OCI-LY1 (cell line): ENCODE measurements at regions not wholly inside any gene's neighbourhood (a gene's known extent, or its start where the extent isn't known, plus 50 kb on each side); places are given as distances from the start of the nearest gene placed in this dataset.

ENCODE experiments used
- H2AFZ ChIP-seq: fragments of 200-600 bp; sonication (generic), shearing (Covaris generic); 2 replicates; pipeline ENCODE4 v1.6.0; 2014; ENCODE audit warnings: antibody characterized with exemption, mild to moderate bottlenecking, low read length
- H3F3A ChIP-seq: fragments of 200-600 bp; sonication (generic), shearing (Covaris generic); 2 replicates; pipeline ENCODE4 v1.6.0; 2014; ENCODE audit warnings: mild to moderate bottlenecking, antibody characterized with exemption, low read length, moderate library complexity; ENCODE audit not compliant: insufficient read depth
- H3K27ac ChIP-seq: fragments of 200-600 bp; sonication (generic); 2 replicates; pipeline ENCODE4 v1.5.1; 2014; ENCODE audit warnings: low read length, mixed run types, mild to moderate bottlenecking, low read depth; ENCODE audit not compliant: poor library complexity, severe bottlenecking
- H3K27me3 ChIP-seq: fragments of 200-600 bp; sonication (generic); 2 replicates; pipeline ENCODE4 v1.6.0; 2014; ENCODE audit warnings: antibody characterized with exemption, mild to moderate bottlenecking, low read length, moderate library complexity; ENCODE audit not compliant: insufficient read depth
- H3K36me3 ChIP-seq: fragments of 200-600 bp; sonication (generic); 2 replicates; pipeline ENCODE4 v1.6.1; 2014; ENCODE audit warnings: mild to moderate bottlenecking, antibody characterized with exemption, low read length, moderate library complexity, mixed read lengths; ENCODE audit not compliant: insufficient read depth
- H3K4me1 ChIP-seq: fragments of 200-600 bp; sonication (generic); 2 replicates; pipeline ENCODE4 v1.5.1; 2014; ENCODE audit warnings: mild to moderate bottlenecking, low read length, moderate library complexity; ENCODE audit not compliant: insufficient read depth, severe bottlenecking
- H3K4me2 ChIP-seq: fragments of 200-600 bp; sonication (generic), shearing (Covaris generic); 2 replicates; pipeline ENCODE4 v1.6.1; 2014; ENCODE audit warnings: low read length
- H3K4me3 ChIP-seq: fragments of 200-600 bp; sonication (generic); 2 replicates; pipeline ENCODE4 v1.5.1; 2014; ENCODE audit warnings: low read length, low read depth, mild to moderate bottlenecking, mixed read lengths; ENCODE audit not compliant: poor library complexity, severe bottlenecking
- H3K79me2 ChIP-seq: fragments of 200-600 bp; shearing (Covaris generic); 2 replicates; pipeline ENCODE4 v1.6.1; 2016; ENCODE audit warnings: mixed run types, low read length, mixed read lengths; ENCODE audit not compliant: insufficient read depth
- H3K9ac ChIP-seq: fragments of 200-600 bp; sonication (generic), shearing (Covaris generic); 2 replicates; pipeline ENCODE4 v1.6.1; 2014; ENCODE audit warnings: mild to moderate bottlenecking, low read length, mixed read lengths
- H3K9me2 ChIP-seq: fragments of 200-600 bp; sonication (generic), shearing (Covaris generic); 2 replicates; pipeline ENCODE4 v1.6.1; 2014; ENCODE audit warnings: low read depth, mild to moderate bottlenecking, low read length, mixed read lengths
- H3K9me3 ChIP-seq: fragments of 200-600 bp; shearing (Covaris generic); 2 replicates; pipeline ENCODE4 v1.6.1; 2014; ENCODE audit warnings: low read length, mixed read lengths
- H4K20me1 ChIP-seq: fragments of 200-600 bp; sonication (generic), shearing (Covaris generic); 2 replicates; pipeline ENCODE4 v1.6.0; 2016; ENCODE audit warnings: mild to moderate bottlenecking, low read length; ENCODE audit not compliant: insufficient read depth
- EZH2 ChIP-seq: fragments of 200-600 bp; sonication (generic), shearing (Covaris generic); IDR thresholded peaks from 2 replicates; pipeline ENCODE4 v1.8.0; 2017; ENCODE audit warnings: borderline replicate concordance, mixed run types, mild to moderate bottlenecking, antibody characterized with exemption, low read length, moderate library complexity, mixed read lengths
- TF ChIP-seq, protein P1 (sequence below): fragments of 200-600 bp; sonication (generic), shearing (Covaris generic); IDR thresholded peaks from 2 replicates; pipeline ENCODE4 v1.5.1; 2017; ENCODE audit warnings: mild to moderate bottlenecking, antibody characterized with exemption, low read length, moderate library complexity, mixed read lengths

DNA sequence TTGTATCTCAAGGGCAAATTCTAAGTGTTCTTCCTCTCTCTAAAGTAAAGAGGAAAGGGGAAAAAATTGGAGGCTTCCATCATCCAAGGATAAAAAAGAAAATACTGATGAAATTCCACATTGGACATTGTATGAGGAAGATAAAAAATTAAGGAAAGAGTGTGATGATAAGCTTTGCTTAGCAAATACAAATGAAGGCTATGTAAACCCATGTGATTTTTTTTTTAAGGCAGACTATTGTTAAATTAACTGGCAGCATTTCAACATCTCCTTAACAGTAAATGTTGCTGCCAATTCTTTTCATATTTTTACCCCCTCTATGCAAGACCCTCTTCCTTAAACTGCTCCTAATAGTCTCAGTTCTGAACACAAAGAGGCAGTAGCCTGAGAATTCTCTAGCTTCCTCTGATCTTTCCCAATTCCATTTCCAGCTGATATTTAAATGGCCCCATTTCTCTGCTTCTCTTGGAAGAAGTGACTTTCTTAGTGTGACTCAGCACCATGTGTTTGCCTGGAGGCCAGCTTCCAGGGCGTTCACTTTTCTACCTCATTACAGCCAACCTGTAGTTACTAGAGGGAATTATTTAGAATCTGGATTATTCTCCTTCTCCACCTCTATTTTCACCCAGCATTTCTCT, 159.7 kb downstream of the TLE1 start:
- no peak overlapping the region for H3K4me2 ChIP-seq
- no peaks in the 10 kb centered on the region for H3K9me2 ChIP-seq
- peak overlapping the region; percentile 77 for H3K27ac ChIP-seq
- H3K4me1 ChIP-seq = peaks cover 23% of the 10 kb centered on the region
- H3K9me3 ChIP-seq = no peaks in the 10 kb centered on the region
- H3K9ac ChIP-seq = no peak overlapping the region
- no peaks in the 10 kb centered on the region for H3K79me2 ChIP-seq
- H3K36me3 ChIP-seq = no peaks in the 10 kb centered on the region
- H3K27me3 ChIP-seq = no peaks in the 10 kb centered on the region
- TF ChIP-seq, protein P1, sequence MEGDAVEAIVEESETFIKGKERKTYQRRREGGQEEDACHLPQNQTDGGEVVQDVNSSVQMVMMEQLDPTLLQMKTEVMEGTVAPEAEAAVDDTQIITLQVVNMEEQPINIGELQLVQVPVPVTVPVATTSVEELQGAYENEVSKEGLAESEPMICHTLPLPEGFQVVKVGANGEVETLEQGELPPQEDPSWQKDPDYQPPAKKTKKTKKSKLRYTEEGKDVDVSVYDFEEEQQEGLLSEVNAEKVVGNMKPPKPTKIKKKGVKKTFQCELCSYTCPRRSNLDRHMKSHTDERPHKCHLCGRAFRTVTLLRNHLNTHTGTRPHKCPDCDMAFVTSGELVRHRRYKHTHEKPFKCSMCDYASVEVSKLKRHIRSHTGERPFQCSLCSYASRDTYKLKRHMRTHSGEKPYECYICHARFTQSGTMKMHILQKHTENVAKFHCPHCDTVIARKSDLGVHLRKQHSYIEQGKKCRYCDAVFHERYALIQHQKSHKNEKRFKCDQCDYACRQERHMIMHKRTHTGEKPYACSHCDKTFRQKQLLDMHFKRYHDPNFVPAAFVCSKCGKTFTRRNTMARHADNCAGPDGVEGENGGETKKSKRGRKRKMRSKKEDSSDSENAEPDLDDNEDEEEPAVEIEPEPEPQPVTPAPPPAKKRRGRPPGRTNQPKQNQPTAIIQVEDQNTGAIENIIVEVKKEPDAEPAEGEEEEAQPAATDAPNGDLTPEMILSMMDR = no peak
- no peak for TF ChIP-seq EZH2
- no peak overlapping the region for H2AFZ ChIP-seq
- no peaks in the 10 kb centered on the region for H4K20me1 ChIP-seq
- H3K4me3 ChIP-seq = no peak overlapping the region
- H3F3A ChIP-seq = no peaks in the 10 kb centered on the region

DNA sequence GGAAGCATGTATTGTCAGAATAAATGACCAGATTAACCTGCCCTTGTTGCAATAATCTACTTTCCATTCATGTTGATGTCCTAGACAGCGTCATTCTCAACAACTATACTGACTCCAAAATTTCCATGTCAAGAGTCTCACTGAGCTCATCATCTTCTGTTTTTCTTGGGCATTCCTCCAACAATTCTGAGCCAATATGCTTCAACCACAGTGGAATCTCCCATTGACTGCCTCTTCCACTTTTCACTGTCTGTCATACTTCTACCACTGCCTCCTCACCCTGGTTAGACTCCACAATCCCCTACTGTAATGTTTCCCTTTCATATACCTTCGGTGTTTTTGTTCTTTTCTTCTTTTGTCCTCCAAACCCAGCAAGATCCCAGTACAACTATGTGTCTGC, 162.8 kb downstream of the TLE1 start:
- H3K36me3 ChIP-seq = no peaks in the 10 kb centered on the region
- no peak for TF ChIP-seq EZH2
- TF ChIP-seq, protein P1 = no peak
- no peaks in the 10 kb centered on the region for H3K9me2 ChIP-seq
- no peak overlapping the region for H3K9ac ChIP-seq
- no peaks in the 10 kb centered on the region for H3K27me3 ChIP-seq
- H3K27ac ChIP-seq = no peak overlapping the region
- no peak overlapping the region for H3K4me2 ChIP-seq
- no peaks in the 10 kb centered on the region for H3F3A ChIP-seq
- H3K4me1 ChIP-seq = peaks cover 23% of the 10 kb centered on the region
- no peaks in the 10 kb centered on the region for H3K9me3 ChIP-seq
- H4K20me1 ChIP-seq = no peaks in the 10 kb centered on the region
- no peak overlapping the region for H2AFZ ChIP-seq
- no peaks in the 10 kb centered on the region for H3K79me2 ChIP-seq
- no peak overlapping the region for H3K4me3 ChIP-seq

DNA sequence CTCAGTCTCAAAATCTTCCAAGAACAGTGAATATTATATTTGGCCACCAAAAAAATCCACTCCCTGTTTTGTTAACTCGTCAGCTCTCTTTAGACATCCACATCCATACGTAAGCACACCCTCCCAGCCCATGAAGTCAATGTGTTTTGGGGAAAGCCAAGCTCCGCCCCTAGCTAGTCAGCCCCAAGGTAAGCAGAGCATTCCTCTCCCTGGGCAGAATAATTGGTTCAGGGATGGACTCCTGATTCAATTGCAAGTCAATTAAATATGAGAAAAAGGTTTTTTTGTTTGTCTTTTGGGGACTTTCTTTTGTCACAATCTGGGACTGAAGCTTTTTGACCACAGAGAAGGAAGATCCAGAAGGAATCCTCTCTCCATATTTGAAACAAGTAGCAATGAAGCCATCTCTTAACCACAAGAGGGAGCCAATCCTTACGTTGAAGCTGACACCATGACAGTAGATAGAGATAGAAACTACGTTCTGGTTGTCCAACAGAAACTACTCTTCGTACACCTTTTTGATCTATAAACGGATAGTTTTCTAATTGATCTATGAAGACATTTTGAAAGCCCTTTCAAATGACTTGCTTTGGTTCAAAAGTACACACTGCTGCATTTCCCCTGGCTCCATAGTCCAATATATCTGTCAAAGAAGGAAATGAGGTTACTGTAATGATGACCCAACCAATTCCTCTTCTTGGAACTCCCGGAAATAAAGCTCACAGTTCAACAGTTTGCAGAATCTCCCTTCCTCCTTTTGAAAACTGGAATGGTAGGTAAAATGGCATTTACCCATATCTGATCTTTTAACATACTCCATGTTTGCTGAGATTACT, 166.4 kb downstream of the TLE1 start:
- Histone ChIP-seq H3K27ac (no peak overlapping the region), H3K79me2 (no peaks in the 10 kb centered on the region), H4K20me1 (no peaks in the 10 kb centered on the region), H3K4me1 (no peaks in the 10 kb centered on the region), H3K27me3 (no peaks in the 10 kb centered on the region), H3K4me3 (no peak overlapping the region), H3K4me2 (0 out of 2 replicates have a peak overlapping the region, but pooled peaks have one; percentile 30), H3K9me3 (no peaks in the 10 kb centered on the region), H3F3A (no peaks in the 10 kb centered on the region), H2AFZ (no peak overlapping the region), H3K9me2 (no peaks in the 10 kb centered on the region), H3K36me3 (no peaks in the 10 kb centered on the region), H3K9ac (no peak overlapping the region)
- TF ChIP-seq, protein P1 = peak; percentile 82
- no peak for TF ChIP-seq EZH2
